IPS-NIHi7 (cell line): ENCODE measurements at regions not wholly inside any gene's neighbourhood (a gene's known extent, or its start where the extent isn't known, plus 50 kb on each side); places are given as distances from the start of the nearest gene placed in this dataset.

Experiments used
- DNase-seq: peaks from one replicate; pipeline ENCODE4 v3.0.0; 2012; ENCODE audit warnings: mixed read lengths; ENCODE audit errors: extremely low spot score

- DNase-seq, result no peak
Observed at GRCh38 chr11:10619131-10619680, 50.7 kb upstream of the LYVE1 start.

DNA sequence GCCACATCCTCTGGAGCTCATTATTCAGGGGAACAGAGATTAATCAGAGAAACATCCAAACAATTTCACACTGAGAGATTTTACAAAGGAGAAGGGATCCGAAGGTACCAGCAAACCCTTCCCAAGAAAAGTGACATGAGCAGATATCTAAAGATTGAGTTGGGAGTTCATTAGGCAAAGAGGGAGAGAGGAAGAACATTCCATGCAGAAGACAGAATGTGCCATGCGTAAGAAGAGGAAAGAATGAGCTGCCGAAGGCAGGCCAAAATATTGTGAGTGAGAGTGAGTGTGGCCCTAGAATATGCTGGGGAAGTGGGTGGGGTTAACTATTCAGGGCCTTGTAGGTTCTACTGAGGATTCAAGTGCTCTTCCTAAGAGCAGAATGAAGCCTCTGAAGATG is 50.0 kb upstream of the LYVE1 start:
- DNase-seq, result no peak
